Fibroblast of pulmonary artery (primary cell): ENCODE measurements at regions not wholly inside any gene's neighbourhood (a gene's known extent, or its start where the extent isn't known, plus 50 kb on each side); places are given as distances from the start of the nearest gene placed in this dataset.

Experiments
- DNase-seq: peaks from one replicate; pipeline ENCODE4 v3.0.0-alpha.2; 2010; ENCODE audit warnings: low read depth
- H3K4me3 ChIP-seq: replicated peaks from 2 replicates; pipeline ENCODE4 v1.5.1; 2011; ENCODE audit warnings: low read depth, mild to moderate bottlenecking, control low read depth, low read length, moderate library complexity
- TF ChIP-seq, protein P1 (sequence below): IDR thresholded peaks from 2 replicates; pipeline ENCODE4 v1.5.1; 2011; ENCODE audit warnings: mild to moderate bottlenecking, control low read depth, low read length, inconsistent platforms; ENCODE audit errors: missing control alignments

DNA sequence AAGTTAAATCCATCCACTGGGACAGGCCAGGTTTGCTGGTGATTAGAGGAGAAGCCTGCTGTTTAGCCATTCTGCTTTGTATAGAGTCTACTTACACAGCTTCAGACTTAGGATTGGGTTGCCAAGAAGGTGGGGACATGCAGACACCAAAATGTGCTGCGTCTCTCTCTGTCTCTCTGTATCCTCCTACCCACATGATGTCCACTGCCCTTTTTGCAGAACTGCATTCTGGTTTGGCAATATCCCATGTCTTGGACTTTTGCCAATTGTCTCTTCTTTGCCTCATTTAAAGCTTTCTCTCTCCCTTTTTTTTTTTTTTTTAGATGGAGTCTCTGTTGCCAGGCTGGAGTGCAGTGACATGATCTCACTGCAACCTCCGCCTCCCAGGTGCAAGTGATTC lies 261.1 kb upstream of the FN1 start:
- TF ChIP-seq, protein P1, sequence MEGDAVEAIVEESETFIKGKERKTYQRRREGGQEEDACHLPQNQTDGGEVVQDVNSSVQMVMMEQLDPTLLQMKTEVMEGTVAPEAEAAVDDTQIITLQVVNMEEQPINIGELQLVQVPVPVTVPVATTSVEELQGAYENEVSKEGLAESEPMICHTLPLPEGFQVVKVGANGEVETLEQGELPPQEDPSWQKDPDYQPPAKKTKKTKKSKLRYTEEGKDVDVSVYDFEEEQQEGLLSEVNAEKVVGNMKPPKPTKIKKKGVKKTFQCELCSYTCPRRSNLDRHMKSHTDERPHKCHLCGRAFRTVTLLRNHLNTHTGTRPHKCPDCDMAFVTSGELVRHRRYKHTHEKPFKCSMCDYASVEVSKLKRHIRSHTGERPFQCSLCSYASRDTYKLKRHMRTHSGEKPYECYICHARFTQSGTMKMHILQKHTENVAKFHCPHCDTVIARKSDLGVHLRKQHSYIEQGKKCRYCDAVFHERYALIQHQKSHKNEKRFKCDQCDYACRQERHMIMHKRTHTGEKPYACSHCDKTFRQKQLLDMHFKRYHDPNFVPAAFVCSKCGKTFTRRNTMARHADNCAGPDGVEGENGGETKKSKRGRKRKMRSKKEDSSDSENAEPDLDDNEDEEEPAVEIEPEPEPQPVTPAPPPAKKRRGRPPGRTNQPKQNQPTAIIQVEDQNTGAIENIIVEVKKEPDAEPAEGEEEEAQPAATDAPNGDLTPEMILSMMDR = no peak
- no peak for DNase-seq

DNA sequence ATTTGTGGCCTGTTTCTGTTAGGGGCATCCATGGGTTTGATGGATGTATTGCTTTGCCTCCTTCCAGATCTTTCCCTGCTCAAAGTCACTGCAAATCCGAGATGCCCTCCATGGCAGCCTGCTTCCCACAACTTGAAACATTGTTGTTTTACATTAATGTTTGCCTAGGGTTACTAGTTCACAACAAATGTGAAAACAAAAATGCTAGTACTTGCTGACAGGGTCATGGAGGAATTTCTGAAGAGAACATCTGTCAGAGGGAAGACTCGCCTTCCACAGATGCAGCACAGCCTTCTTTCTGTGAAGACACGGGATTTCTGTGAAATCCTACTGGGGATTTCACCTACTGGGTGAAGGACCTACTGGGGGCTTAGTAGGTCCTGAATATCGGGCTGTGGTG lies 260.0 kb upstream of the FN1 start:
- DNase-seq = no peak
- H3K4me3 ChIP-seq = no peak overlapping the region
- TF ChIP-seq, protein P1 = no peak

More for the DNA sequence above, 261.1 kb upstream of the FN1 start:
- no peak overlapping the region for H3K4me3 ChIP-seq

DNA sequence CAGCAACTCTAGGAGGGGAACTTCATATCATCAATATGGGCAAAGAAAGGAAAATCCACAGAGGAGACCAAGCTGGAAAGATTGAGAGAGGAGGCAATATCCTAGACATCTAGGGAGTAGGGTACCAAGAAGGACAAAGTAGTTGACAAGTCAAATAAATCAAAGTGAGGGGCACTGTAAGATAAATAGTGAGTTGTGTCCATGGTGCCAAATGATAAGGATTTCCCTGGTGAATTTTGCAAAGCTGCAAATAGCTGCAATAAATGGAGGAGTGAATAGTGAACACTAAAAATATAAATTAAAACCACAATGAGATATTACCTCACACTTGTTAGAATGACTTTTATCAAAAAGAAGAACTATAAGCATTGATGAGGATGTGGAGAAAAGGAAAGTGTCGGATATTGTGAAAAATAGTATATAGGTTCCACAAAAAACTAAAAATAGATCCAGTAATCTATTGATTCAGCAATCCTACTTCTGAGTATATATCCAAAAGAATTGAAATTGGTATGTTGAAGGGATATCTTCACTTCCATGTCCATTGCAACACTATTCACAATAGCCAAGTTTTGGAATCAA lies 258.2 kb upstream of the FN1 start:
- TF ChIP-seq, protein P1 = no peak
- no peak for DNase-seq
- H3K4me3 ChIP-seq = no peak overlapping the region

DNA sequence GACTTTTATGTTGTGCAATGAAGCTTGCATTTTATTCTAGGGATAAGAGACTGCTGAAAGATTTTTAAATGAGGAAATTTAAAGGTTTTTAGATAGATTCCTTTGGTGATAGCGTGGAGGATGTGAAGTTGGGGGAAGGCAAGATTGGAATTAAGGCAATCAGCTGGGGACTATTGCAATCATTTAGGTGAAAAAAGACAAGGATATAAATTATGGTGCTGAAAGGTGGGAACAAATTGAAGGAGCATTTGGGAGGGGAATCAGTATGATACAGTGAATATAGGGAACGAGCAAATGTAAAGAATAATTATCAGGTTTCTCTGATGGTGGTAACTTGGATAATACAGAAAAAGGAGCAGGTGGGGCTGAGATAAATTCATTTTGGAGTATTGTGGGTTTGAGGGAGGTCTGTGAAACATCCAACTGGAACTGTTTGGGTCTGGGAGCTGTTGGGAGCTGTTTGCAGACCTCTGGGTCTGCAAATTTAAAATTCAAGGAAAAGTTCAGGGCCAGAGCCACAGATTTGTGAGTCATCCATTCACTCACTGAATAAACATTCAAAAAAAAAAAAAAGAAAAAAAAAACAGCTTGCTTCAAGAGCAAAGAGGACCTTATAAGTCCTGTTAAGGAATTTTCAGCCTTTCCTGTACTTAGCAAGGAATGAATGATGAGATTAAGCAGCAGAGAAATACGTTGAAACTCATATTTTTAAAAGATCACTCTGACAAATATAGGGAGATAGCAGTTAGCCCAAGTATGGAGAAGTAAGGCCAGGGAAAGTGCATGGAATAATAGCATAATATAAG lies 257.5 kb upstream of the FN1 start:
- peak; percentile 88 for DNase-seq
- TF ChIP-seq, protein P1 = no peak
- no peak overlapping the region for H3K4me3 ChIP-seq

DNA sequence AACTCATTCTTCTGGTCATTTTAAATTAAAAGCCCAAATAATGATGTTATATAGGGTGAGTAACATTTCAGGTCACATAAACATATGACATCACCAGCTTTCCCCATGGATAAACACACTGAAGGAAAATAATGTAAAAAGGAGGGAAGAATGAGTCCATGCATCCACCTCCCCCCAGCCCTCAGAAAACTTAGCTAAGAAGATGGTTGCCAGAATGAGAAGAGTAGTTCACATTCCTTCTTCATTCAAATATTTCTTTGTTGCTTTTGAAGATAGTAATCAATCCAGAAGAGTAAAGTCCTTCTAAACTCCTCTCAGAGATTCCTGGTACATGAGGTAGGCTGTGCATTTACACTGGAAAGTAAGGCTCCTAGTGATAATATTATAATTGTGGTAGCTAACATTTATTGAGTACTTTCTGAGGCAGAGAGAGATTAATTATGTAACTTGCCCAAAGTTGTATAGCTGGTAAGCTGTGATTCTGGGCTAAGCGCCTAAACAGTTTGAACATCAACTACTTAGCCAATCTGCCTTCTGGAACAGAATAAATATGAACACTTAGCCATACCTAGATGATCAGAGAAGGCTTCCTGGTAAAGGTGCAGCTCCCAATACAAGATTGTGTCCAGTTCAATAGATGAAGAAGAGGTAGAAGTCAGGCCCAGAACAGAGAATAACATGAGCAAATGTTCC lies 256.7 kb upstream of the FN1 start:
- no peak for DNase-seq
- TF ChIP-seq, protein P1 = no peak
- H3K4me3 ChIP-seq = no peak overlapping the region

DNA sequence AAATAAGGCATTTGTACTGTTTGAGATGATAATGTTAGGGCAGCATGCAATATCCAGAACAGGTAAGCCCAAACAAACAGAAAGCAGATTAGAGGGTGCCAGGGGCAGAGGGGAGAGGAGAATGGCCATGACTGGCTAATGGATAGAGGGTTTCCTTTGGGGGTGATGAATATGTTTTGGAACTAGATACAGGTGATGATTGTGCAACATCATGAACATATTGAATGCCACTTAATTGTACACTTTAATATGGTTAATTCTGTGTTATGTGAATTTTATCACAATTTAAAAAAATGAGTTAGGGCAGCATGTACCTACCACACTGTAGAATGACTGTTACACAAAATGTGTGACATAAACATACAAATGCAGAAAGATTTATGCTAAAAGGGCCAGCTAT lies 255.5 kb upstream of the FN1 start:
- DNase-seq = no peak
- TF ChIP-seq, protein P1 = no peak
- no peak overlapping the region for H3K4me3 ChIP-seq
